ENCODE measurements at regions not wholly inside any gene's neighbourhood (a gene's known extent, or its start where the extent isn't known, plus 50 kb on each side); places are given as distances from the start of the nearest gene placed in this dataset.
"Not testable (repeated sequence)": the region's sequence is repeated elsewhere in the genome, so short reads cannot be mapped to it uniquely, and the experiment has no call there.

GRCh38 chr18:42513441-42513840 lies 558.4 kb downstream of the PIK3C3 start:
- no peaks in the 10 kb centered on the region for H3K4me1 ChIP-seq (ENCODE audit: insufficient read depth, low read length)
- H2AFZ ChIP-seq (ENCODE audit: low read length), result no peak overlapping the region
- H3K9me3 ChIP-seq (ENCODE audit: low read length), result no peaks in the 10 kb centered on the region
- CTCF ChIA-PET, result no interaction called here
- H3K9me2 ChIP-seq (replicated peaks; ENCODE audit: low read length), result no peaks in the 10 kb centered on the region
- POLR2A ChIA-PET (ENCODE audit: unreplicated experiment), result no interaction called here
- no TSS peak for BruUV-seq (replicated peaks)
- no peak overlapping the region for H3K9ac ChIP-seq (ENCODE audit: low read length)
- H3K4me3 ChIP-seq (ENCODE audit: low read length), result no peak overlapping the region
- intact Hi-C loops (cut with micrococcal nuclease), result no loop called here
- no peaks in the 10 kb centered on the region for H3F3A ChIP-seq (ENCODE audit: low read length, unreplicated experiment)
- TF ChIP-seq EZH2 (IDR thresholded peaks at IDR 0.05; ENCODE audit: low read length, unreplicated experiment) (no peak), EZH2phosphoT487 (IDR thresholded peaks at IDR 0.05; ENCODE audit: borderline replicate concordance, low read length) (no peak), CTCF (conservative IDR thresholded peaks at IDR 0.05; ENCODE audit: low read depth, low read length) (no peak)
- H3K4me2 ChIP-seq (ENCODE audit: low read length), result no peak overlapping the region
- no peaks in the 10 kb centered on the region for H3K36me3 ChIP-seq (ENCODE audit: low read depth, low read length)
- H3K79me2 ChIP-seq (ENCODE audit: low read length), result no peaks in the 10 kb centered on the region
- no peaks in the 10 kb centered on the region for H3K27me3 ChIP-seq (ENCODE audit: low read length)
- no peaks in the 10 kb centered on the region for H4K20me1 ChIP-seq (ENCODE audit: low read length)
- no peak for DNase-seq
- ATAC-seq, result no peak
- H3K27ac ChIP-seq (ENCODE audit: low read length), result no peak overlapping the region

- intact Hi-C loops (cut with micrococcal nuclease), result no loop called here
- Histone ChIP-seq H3K9ac (ENCODE audit: low read length) (no peak overlapping the region), H3K4me2 (ENCODE audit: low read length) (no peak overlapping the region), H3K79me2 (ENCODE audit: low read length) (no peaks in the 10 kb centered on the region), H4K20me1 (ENCODE audit: low read length) (no peaks in the 10 kb centered on the region), H3K9me3 (ENCODE audit: low read length) (no peaks in the 10 kb centered on the region), H3K27ac (ENCODE audit: low read length) (no peak overlapping the region), H2AFZ (ENCODE audit: low read length) (no peak overlapping the region), H3F3A (ENCODE audit: low read length, unreplicated experiment) (no peaks in the 10 kb centered on the region), H3K27me3 (ENCODE audit: low read length) (no peaks in the 10 kb centered on the region), H3K4me3 (ENCODE audit: low read length) (no peak overlapping the region), H3K9me2 (replicated peaks; ENCODE audit: low read length) (no peaks in the 10 kb centered on the region), H3K4me1 (ENCODE audit: insufficient read depth, low read length) (no peaks in the 10 kb centered on the region), H3K36me3 (ENCODE audit: low read depth, low read length) (no peaks in the 10 kb centered on the region)
- no peak for ATAC-seq
- DNase-seq, result no peak
- CTCF ChIA-PET, result no interaction called here
- TF ChIP-seq CTCF (conservative IDR thresholded peaks at IDR 0.05; ENCODE audit: low read depth, low read length), result no peak
- TF ChIP-seq EZH2 (IDR thresholded peaks at IDR 0.05; ENCODE audit: low read length, unreplicated experiment), result no peak
- TF ChIP-seq EZH2phosphoT487 (IDR thresholded peaks at IDR 0.05; ENCODE audit: borderline replicate concordance, low read length), result no peak
- POLR2A ChIA-PET (ENCODE audit: unreplicated experiment), result no interaction called here
- BruUV-seq (replicated peaks), result no TSS peak
Observed at GRCh38 chr18:42514512-42514911, 559.5 kb downstream of the PIK3C3 start.

DNA sequence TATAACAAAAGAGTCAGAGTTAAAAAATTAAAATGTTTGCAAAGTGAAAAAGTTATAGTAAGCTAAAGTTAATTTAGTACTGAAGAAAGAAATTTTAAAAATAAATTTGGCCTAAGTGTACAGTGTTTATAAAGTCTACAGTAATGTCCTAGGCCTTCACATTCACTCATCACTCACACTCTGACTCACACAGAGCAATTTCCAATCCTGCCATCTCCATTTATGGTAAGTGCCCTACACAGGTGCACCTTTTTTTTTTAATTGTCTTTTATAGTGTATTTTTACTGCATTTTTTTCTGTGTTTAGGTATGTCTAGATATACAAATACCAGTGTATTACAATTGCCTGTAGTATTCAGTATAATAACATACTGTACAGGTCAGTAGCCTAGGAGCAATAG lies 562.9 kb downstream of the PIK3C3 start:
- intact Hi-C loops (cut with micrococcal nuclease), result no loop called here
- CTCF ChIA-PET, result no interaction called here
- BruUV-seq (replicated peaks), result no TSS peak

GRCh38 chr18:42518331-42518730 lies 563.3 kb downstream of the PIK3C3 start:
- H3K36me3 ChIP-seq (ENCODE audit: low read depth, low read length); H2AFZ ChIP-seq (ENCODE audit: low read length); H3K4me1 ChIP-seq (ENCODE audit: insufficient read depth, low read length); H3K4me3 ChIP-seq (ENCODE audit: low read length); H3K27ac ChIP-seq (ENCODE audit: low read length); H3K9ac ChIP-seq (ENCODE audit: low read length); BruUV-seq (replicated peaks); H3F3A ChIP-seq (ENCODE audit: low read length, unreplicated experiment); intact Hi-C loops (cut with micrococcal nuclease); H4K20me1 ChIP-seq (ENCODE audit: low read length); CTCF ChIA-PET; POLR2A ChIA-PET (ENCODE audit: unreplicated experiment); H3K27me3 ChIP-seq (ENCODE audit: low read length); ATAC-seq; H3K9me3 ChIP-seq (ENCODE audit: low read length); H3K79me2 ChIP-seq (ENCODE audit: low read length); H3K9me2 ChIP-seq (replicated peaks; ENCODE audit: low read length); H3K4me2 ChIP-seq (ENCODE audit: low read length): not testable (repeated sequence)
- peak; percentile 1 for DNase-seq

More for the DNA sequence above, 562.9 kb downstream of the PIK3C3 start:
- ATAC-seq (no peak), DNase-seq (peak; percentile 1)
- Histone ChIP-seq H3K27me3 (ENCODE audit: low read length) (no peaks in the 10 kb centered on the region), H3K4me2 (ENCODE audit: low read length) (no peak overlapping the region), H3K36me3 (ENCODE audit: low read depth, low read length) (no peaks in the 10 kb centered on the region), H4K20me1 (ENCODE audit: low read length) (no peaks in the 10 kb centered on the region), H3K27ac (ENCODE audit: low read length) (no peak overlapping the region), H3K9me2 (replicated peaks; ENCODE audit: low read length) (no peaks in the 10 kb centered on the region), H3K79me2 (ENCODE audit: low read length) (no peaks in the 10 kb centered on the region), H3K4me3 (ENCODE audit: low read length) (no peak overlapping the region), H3K9me3 (ENCODE audit: low read length) (no peaks in the 10 kb centered on the region), H3K9ac (ENCODE audit: low read length) (no peak overlapping the region), H3K4me1 (ENCODE audit: insufficient read depth, low read length) (no peaks in the 10 kb centered on the region), H2AFZ (ENCODE audit: low read length) (no peak overlapping the region), H3F3A (ENCODE audit: low read length, unreplicated experiment) (no peaks in the 10 kb centered on the region)
- POLR2A ChIA-PET (ENCODE audit: unreplicated experiment), result no interaction called here
- no peak for TF ChIP-seq CTCF (conservative IDR thresholded peaks at IDR 0.05; ENCODE audit: low read depth, low read length)
- no peak for TF ChIP-seq EZH2phosphoT487 (IDR thresholded peaks at IDR 0.05; ENCODE audit: borderline replicate concordance, low read length)
- TF ChIP-seq EZH2 (IDR thresholded peaks at IDR 0.05; ENCODE audit: low read length, unreplicated experiment), result no peak
